ENCODE measurements at regions not wholly inside any gene's neighbourhood (a gene's known extent, or its start where the extent isn't known, plus 50 kb on each side); places are given as distances from the start of the nearest gene placed in this dataset.

GRCh38 chr21:27837936-27838335 lies 871.0 kb upstream of the ADAMTS5 start:
- no peaks in the 10 kb centered on the region for H3K36me3 Mint-ChIP-seq (ENCODE audit: unreplicated experiment)
- H3K4me1 Mint-ChIP-seq (ENCODE audit: low read depth, unreplicated experiment) = no peaks in the 10 kb centered on the region
- TF ChIP-seq, protein P1, sequence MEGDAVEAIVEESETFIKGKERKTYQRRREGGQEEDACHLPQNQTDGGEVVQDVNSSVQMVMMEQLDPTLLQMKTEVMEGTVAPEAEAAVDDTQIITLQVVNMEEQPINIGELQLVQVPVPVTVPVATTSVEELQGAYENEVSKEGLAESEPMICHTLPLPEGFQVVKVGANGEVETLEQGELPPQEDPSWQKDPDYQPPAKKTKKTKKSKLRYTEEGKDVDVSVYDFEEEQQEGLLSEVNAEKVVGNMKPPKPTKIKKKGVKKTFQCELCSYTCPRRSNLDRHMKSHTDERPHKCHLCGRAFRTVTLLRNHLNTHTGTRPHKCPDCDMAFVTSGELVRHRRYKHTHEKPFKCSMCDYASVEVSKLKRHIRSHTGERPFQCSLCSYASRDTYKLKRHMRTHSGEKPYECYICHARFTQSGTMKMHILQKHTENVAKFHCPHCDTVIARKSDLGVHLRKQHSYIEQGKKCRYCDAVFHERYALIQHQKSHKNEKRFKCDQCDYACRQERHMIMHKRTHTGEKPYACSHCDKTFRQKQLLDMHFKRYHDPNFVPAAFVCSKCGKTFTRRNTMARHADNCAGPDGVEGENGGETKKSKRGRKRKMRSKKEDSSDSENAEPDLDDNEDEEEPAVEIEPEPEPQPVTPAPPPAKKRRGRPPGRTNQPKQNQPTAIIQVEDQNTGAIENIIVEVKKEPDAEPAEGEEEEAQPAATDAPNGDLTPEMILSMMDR (IDR thresholded peaks at IDR 0.05; ENCODE audit: partially characterized antibody, unreplicated experiment) = no peak
- DNase-seq = no peak
- H3K27ac Mint-ChIP-seq (ENCODE audit: unreplicated experiment) = no peak overlapping the region
- H3K4me3 Mint-ChIP-seq (ENCODE audit: unreplicated experiment) = no peak overlapping the region
- no peaks in the 10 kb centered on the region for H3K9me3 Mint-ChIP-seq (ENCODE audit: unreplicated experiment)
- no peaks in the 10 kb centered on the region for H3K27me3 Mint-ChIP-seq (ENCODE audit: unreplicated experiment)

- H3K4me1 Mint-ChIP-seq (ENCODE audit: low read depth, unreplicated experiment) = no peaks in the 10 kb centered on the region
- TF ChIP-seq, protein P1 (IDR thresholded peaks at IDR 0.05; ENCODE audit: partially characterized antibody, unreplicated experiment) = no peak
- no peak for DNase-seq
- no peak overlapping the region for H3K27ac Mint-ChIP-seq (ENCODE audit: unreplicated experiment)
- H3K36me3 Mint-ChIP-seq (ENCODE audit: unreplicated experiment) = no peaks in the 10 kb centered on the region
- no peaks in the 10 kb centered on the region for H3K9me3 Mint-ChIP-seq (ENCODE audit: unreplicated experiment)
- H3K4me3 Mint-ChIP-seq (ENCODE audit: unreplicated experiment) = no peak overlapping the region
- no peaks in the 10 kb centered on the region for H3K27me3 Mint-ChIP-seq (ENCODE audit: unreplicated experiment)
These were observed 866.4 kb upstream of the ADAMTS5 start for GRCh38 chr21:27833298-27833697.

GRCh38 chr21:27831816-27832569 lies 865.1 kb upstream of the ADAMTS5 start:
- no peak overlapping the region for H3K27ac Mint-ChIP-seq (ENCODE audit: unreplicated experiment)
- no peak for DNase-seq

DNA sequence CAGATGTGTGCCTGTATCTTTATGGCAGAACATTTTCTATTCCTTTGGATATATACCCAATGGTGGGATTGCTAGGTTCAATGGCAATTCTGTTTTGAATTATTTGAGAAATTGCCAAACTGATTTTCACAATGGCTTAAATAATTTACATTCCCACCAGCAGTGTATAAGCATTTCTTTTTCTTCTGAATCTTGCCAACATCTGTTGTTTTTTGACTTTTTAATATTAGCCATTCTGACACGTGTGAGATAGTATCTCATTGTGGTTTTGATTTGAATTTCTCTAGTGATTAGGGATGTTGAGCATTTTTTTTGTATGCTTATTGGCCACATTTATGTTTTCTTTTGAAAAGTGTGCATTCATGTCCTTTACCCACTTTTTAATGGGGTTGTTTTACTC lies 864.3 kb upstream of the ADAMTS5 start:
- Mint-ChIP-seq H3K4me1 (ENCODE audit: low read depth, unreplicated experiment) (no peaks in the 10 kb centered on the region), H3K9me3 (ENCODE audit: unreplicated experiment) (peaks cover 1% of the 10 kb centered on the region), H3K36me3 (ENCODE audit: unreplicated experiment) (no peaks in the 10 kb centered on the region), H3K27me3 (ENCODE audit: unreplicated experiment) (no peaks in the 10 kb centered on the region), H3K4me3 (ENCODE audit: unreplicated experiment) (no peak overlapping the region), H3K27ac (ENCODE audit: unreplicated experiment) (no peak overlapping the region)
- TF ChIP-seq, protein P1 (IDR thresholded peaks at IDR 0.05; ENCODE audit: partially characterized antibody, unreplicated experiment) = no peak
- no peak for DNase-seq

More at GRCh38 chr21:27831816-27832569, 865.1 kb upstream of the ADAMTS5 start:
- TF ChIP-seq, protein P1 (IDR thresholded peaks at IDR 0.05; ENCODE audit: partially characterized antibody, unreplicated experiment) = no peak
- Mint-ChIP-seq H3K27me3 (ENCODE audit: unreplicated experiment) (no peaks in the 10 kb centered on the region), H3K4me3 (ENCODE audit: unreplicated experiment) (no peak overlapping the region), H3K36me3 (ENCODE audit: unreplicated experiment) (no peaks in the 10 kb centered on the region), H3K4me1 (ENCODE audit: low read depth, unreplicated experiment) (no peaks in the 10 kb centered on the region), H3K9me3 (ENCODE audit: unreplicated experiment) (no peaks in the 10 kb centered on the region)

DNA sequence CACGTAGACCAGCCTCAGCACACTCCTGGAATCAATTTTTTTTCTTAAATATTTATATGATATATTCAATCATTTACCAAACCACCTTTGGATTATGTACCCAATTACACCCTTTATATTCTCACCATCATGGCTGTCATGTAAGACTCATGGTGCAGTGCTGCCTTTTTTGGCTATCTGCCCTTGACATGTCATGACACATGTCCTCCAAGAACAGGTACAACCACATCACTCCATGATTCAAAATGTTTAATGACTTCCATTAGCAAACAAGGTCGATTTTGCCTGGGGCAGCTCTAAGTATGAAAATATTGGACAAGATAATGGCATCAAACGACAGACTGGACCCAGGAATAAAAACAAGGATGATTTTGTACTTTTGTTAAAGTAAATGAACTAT lies 861.1 kb upstream of the ADAMTS5 start:
- Mint-ChIP-seq H3K9me3 (ENCODE audit: unreplicated experiment) (peaks cover 1% of the 10 kb centered on the region), H3K27ac (ENCODE audit: unreplicated experiment) (no peak overlapping the region), H3K4me3 (ENCODE audit: unreplicated experiment) (no peak overlapping the region), H3K36me3 (ENCODE audit: unreplicated experiment) (no peaks in the 10 kb centered on the region), H3K27me3 (ENCODE audit: unreplicated experiment) (no peaks in the 10 kb centered on the region), H3K4me1 (ENCODE audit: low read depth, unreplicated experiment) (no peaks in the 10 kb centered on the region)
- no peak for DNase-seq
- TF ChIP-seq, protein P1 (IDR thresholded peaks at IDR 0.05; ENCODE audit: partially characterized antibody, unreplicated experiment) = no peak
